ENCODE measurements at regions not wholly inside any gene's neighbourhood (a gene's known extent, or its start where the extent isn't known, plus 50 kb on each side); places are given as distances from the start of the nearest gene placed in this dataset.
"Not testable (repeated sequence)": the region's sequence is repeated elsewhere in the genome, so short reads cannot be mapped to it uniquely, and the experiment has no call there.

GRCh38 chr7:85316489-85316888 lies 129.6 kb upstream of the SEMA3D start:
- DNase-seq (ENCODE audit: low spot score) = no peak

GRCh38 chr7:85310301-85310700 lies 123.4 kb upstream of the SEMA3D start:
- DNase-seq (ENCODE audit: low spot score) = no peak

- no peak for DNase-seq (ENCODE audit: low spot score)
These were observed 119.3 kb upstream of the SEMA3D start for GRCh38 chr7:85306115-85306514.

- DNase-seq (ENCODE audit: low spot score) = no peak
These were observed 107.3 kb upstream of the SEMA3D start for GRCh38 chr7:85294176-85294575.

GRCh38 chr7:85292908-85293576 lies 106.2 kb upstream of the SEMA3D start:
- DNase-seq (ENCODE audit: low spot score) = no peak

GRCh38 chr7:85290269-85290668 lies 103.4 kb upstream of the SEMA3D start:
- no peak for DNase-seq (ENCODE audit: low spot score)

GRCh38 chr7:85289279-85289678 lies 102.4 kb upstream of the SEMA3D start:
- no peak for DNase-seq (ENCODE audit: low spot score)

- no peak for DNase-seq (ENCODE audit: low spot score)
These were observed 100.4 kb upstream of the SEMA3D start for GRCh38 chr7:85287106-85287825.

GRCh38 chr7:85286446-85286845 lies 99.6 kb upstream of the SEMA3D start:
- DNase-seq (ENCODE audit: low spot score) = no peak

GRCh38 chr7:85285527-85285926 lies 98.7 kb upstream of the SEMA3D start:
- DNase-seq (ENCODE audit: low spot score) = no peak

GRCh38 chr7:85275204-85275603 lies 88.3 kb upstream of the SEMA3D start:
- DNase-seq (ENCODE audit: low spot score) = no peak

GRCh38 chr7:85274454-85274853 lies 87.6 kb upstream of the SEMA3D start:
- no peak for DNase-seq (ENCODE audit: low spot score)

- DNase-seq (ENCODE audit: low spot score) = no peak
These were observed 76.0 kb upstream of the SEMA3D start for GRCh38 chr7:85262891-85263290.

- DNase-seq (ENCODE audit: low spot score) = no peak
These were observed 74.5 kb upstream of the SEMA3D start for GRCh38 chr7:85261336-85261735.

GRCh38 chr7:85249787-85250186 lies 62.9 kb upstream of the SEMA3D start:
- not testable (repeated sequence) for DNase-seq (ENCODE audit: low spot score)

GRCh38 chr7:85239109-85239508 lies 52.3 kb upstream of the SEMA3D start:
- no peak for DNase-seq (ENCODE audit: low spot score)

GRCh38 chr7:85237721-85238120 lies 50.9 kb upstream of the SEMA3D start:
- DNase-seq (ENCODE audit: low spot score) = peak; percentile 45

All from AG08396 (cell line).